ENCODE measurements at regions not wholly inside any gene's neighbourhood (a gene's known extent, or its start where the extent isn't known, plus 50 kb on each side); places are given as distances from the start of the nearest gene placed in this dataset.

- no peak for TF ChIP-seq EZH2 (IDR thresholded peaks at IDR 0.05; ENCODE audit: borderline replicate concordance)
- Histone ChIP-seq H3K4me2 (no peak overlapping the region), H3K27me3 (no peaks in the 10 kb centered on the region), H3K27ac (no peak overlapping the region), H3K79me2 (no peaks in the 10 kb centered on the region), H3K4me3 (no peak overlapping the region), H3K4me1 (ENCODE audit: insufficient read depth) (no peaks in the 10 kb centered on the region), H4K20me1 (ENCODE audit: insufficient read depth, poor library complexity, severe bottlenecking) (no peaks in the 10 kb centered on the region), H2AFZ (no peak overlapping the region), H3K36me3 (replicated peaks; ENCODE audit: insufficient read depth, low read depth) (no peaks in the 10 kb centered on the region), H3K9me2 (replicated peaks; ENCODE audit: insufficient read depth) (no peaks in the 10 kb centered on the region), H3K9me3 (ENCODE audit: low read depth) (no peaks in the 10 kb centered on the region)
- WGBS (ENCODE audit: low lambda C conversion rate, missing lambda C conversion rate): 91% methylated on average over 6 of the region's 6 CpGs
- DNase-seq (ENCODE audit: low spot score): no peak
Observed at GRCh38 chr3:134086616-134087015, 56.9 kb upstream of the SLCO2A1 start.

GRCh38 chr3:134085034-134085775, 55.5 kb upstream of the SLCO2A1 start:
- Histone ChIP-seq H3K4me3 (no peak overlapping the region), H3K4me2 (no peak overlapping the region), H3K4me1 (ENCODE audit: insufficient read depth) (no peaks in the 10 kb centered on the region), H3K79me2 (no peaks in the 10 kb centered on the region), H3K9me2 (replicated peaks; ENCODE audit: insufficient read depth) (no peaks in the 10 kb centered on the region), H3K9me3 (ENCODE audit: low read depth) (no peaks in the 10 kb centered on the region), H3K36me3 (replicated peaks; ENCODE audit: insufficient read depth, low read depth) (no peaks in the 10 kb centered on the region), H2AFZ (no peak overlapping the region), H4K20me1 (ENCODE audit: insufficient read depth, poor library complexity, severe bottlenecking) (no peaks in the 10 kb centered on the region), H3K27ac (no peak overlapping the region), H3K27me3 (no peaks in the 10 kb centered on the region)
- TF ChIP-seq EZH2 (IDR thresholded peaks at IDR 0.05; ENCODE audit: borderline replicate concordance): no peak
- DNase-seq (ENCODE audit: low spot score): no peak
- 92% methylated on average over 13 of the region's 13 CpGs for WGBS (ENCODE audit: low lambda C conversion rate, missing lambda C conversion rate)

GRCh38 chr3:134084242-134084950, 54.7 kb upstream of the SLCO2A1 start:
- Histone ChIP-seq H3K9me3 (ENCODE audit: low read depth) (no peaks in the 10 kb centered on the region), H3K79me2 (no peaks in the 10 kb centered on the region), H3K36me3 (replicated peaks; ENCODE audit: insufficient read depth, low read depth) (no peaks in the 10 kb centered on the region), H3K27ac (no peak overlapping the region), H3K4me2 (no peak overlapping the region), H2AFZ (no peak overlapping the region), H3K4me3 (no peak overlapping the region), H3K4me1 (ENCODE audit: insufficient read depth) (no peaks in the 10 kb centered on the region), H3K27me3 (no peaks in the 10 kb centered on the region), H3K9me2 (replicated peaks; ENCODE audit: insufficient read depth) (no peaks in the 10 kb centered on the region), H4K20me1 (ENCODE audit: insufficient read depth, poor library complexity, severe bottlenecking) (no peaks in the 10 kb centered on the region)
- DNase-seq (ENCODE audit: low spot score): no peak
- WGBS (ENCODE audit: low lambda C conversion rate, missing lambda C conversion rate): 82% methylated on average over 2 of the region's 2 CpGs
- TF ChIP-seq CTCF (IDR thresholded peaks at IDR 0.05; ENCODE audit: poor library complexity) (no peak), EZH2phosphoT487 (IDR thresholded peaks at IDR 0.05; ENCODE audit: low read depth, severe bottlenecking, unreplicated experiment) (no peak), EZH2 (IDR thresholded peaks at IDR 0.05; ENCODE audit: borderline replicate concordance) (no peak)

GRCh38 chr3:134083626-134084241, 54.0 kb upstream of the SLCO2A1 start:
- no peak for TF ChIP-seq EZH2phosphoT487 (IDR thresholded peaks at IDR 0.05; ENCODE audit: low read depth, severe bottlenecking, unreplicated experiment)
- no peak for TF ChIP-seq CTCF (IDR thresholded peaks at IDR 0.05; ENCODE audit: poor library complexity)
- TF ChIP-seq EZH2 (IDR thresholded peaks at IDR 0.05; ENCODE audit: borderline replicate concordance): no peak
- Histone ChIP-seq H3K4me3 (no peak overlapping the region), H3K36me3 (replicated peaks; ENCODE audit: insufficient read depth, low read depth) (no peaks in the 10 kb centered on the region), H4K20me1 (ENCODE audit: insufficient read depth, poor library complexity, severe bottlenecking) (no peaks in the 10 kb centered on the region), H3K9me3 (ENCODE audit: low read depth) (no peaks in the 10 kb centered on the region), H3K79me2 (no peaks in the 10 kb centered on the region), H3K27me3 (no peaks in the 10 kb centered on the region), H3K4me1 (ENCODE audit: insufficient read depth) (no peaks in the 10 kb centered on the region), H3K4me2 (no peak overlapping the region), H3K27ac (no peak overlapping the region), H2AFZ (no peak overlapping the region), H3K9me2 (replicated peaks; ENCODE audit: insufficient read depth) (no peaks in the 10 kb centered on the region)
- no peak for DNase-seq (ENCODE audit: low spot score)
- 81% methylated on average over 3 of the region's 3 CpGs for WGBS (ENCODE audit: low lambda C conversion rate, missing lambda C conversion rate)
